DND-41 (cell line): ENCODE measurements at regions not wholly inside any gene's neighbourhood (a gene's known extent, or its start where the extent isn't known, plus 50 kb on each side); places are given as distances from the start of the nearest gene placed in this dataset.

Experiments used
- CTCF ChIP-seq: IDR thresholded peaks from 2 replicates; pipeline ENCODE4 v1.5.1; 2012; ENCODE audit warnings: borderline replicate concordance, low read length, moderate library complexity, mild to moderate bottlenecking; ENCODE audit not compliant: poor library complexity, severe bottlenecking; ENCODE audit errors: extremely low read depth
- EZH2 ChIP-seq: IDR thresholded peaks from 3 replicates; pipeline ENCODE4 v1.6.1; 2012; ENCODE audit warnings: borderline replicate concordance, low read depth, mild to moderate bottlenecking, moderate library complexity, low read length, inconsistent platforms; ENCODE audit not compliant: severe bottlenecking

GRCh38 chr1:80639777-80640533, 1160.8 kb upstream of the ADGRL2 start:
- TF ChIP-seq CTCF (no peak), EZH2 (no peak)
